Retinal pigment epithelial cell (primary cell): ENCODE measurements at regions not wholly inside any gene's neighbourhood (a gene's known extent, or its start where the extent isn't known, plus 50 kb on each side); places are given as distances from the start of the nearest gene placed in this dataset.

Experiments
- DNase-seq: peaks from one replicate; pipeline ENCODE4 v3.0.0-alpha.2; 2010; ENCODE audit warnings: low read depth
- H3K4me3 ChIP-seq: 2 replicates; pipeline ENCODE4 v1.5.1; 2011; ENCODE audit warnings: mild to moderate bottlenecking, low read length, control low read depth, moderate library complexity
- CTCF ChIP-seq: conservative IDR thresholded peaks from 2 replicates; pipeline ENCODE4 v1.5.1; 2011; ENCODE audit warnings: low read depth, low read length, control low read depth, inconsistent platforms

- DNase-seq = no peak
- no peak for TF ChIP-seq CTCF
- H3K4me3 ChIP-seq = no peak overlapping the region
These were observed 137.1 kb upstream of the E2F8 start for GRCh38 chr11:19377881-19378280.

GRCh38 chr11:19375440-19375839 is 134.7 kb upstream of the E2F8 start:
- no peak for TF ChIP-seq CTCF
- DNase-seq = no peak
- no peak overlapping the region for H3K4me3 ChIP-seq

GRCh38 chr11:19374151-19374569 is 133.4 kb upstream of the E2F8 start:
- no peak for TF ChIP-seq CTCF
- DNase-seq = no peak
- no peak overlapping the region for H3K4me3 ChIP-seq

- no peak for TF ChIP-seq CTCF
- no peak for DNase-seq
These were observed 131.6 kb upstream of the E2F8 start for GRCh38 chr11:19372381-19372780.

GRCh38 chr11:19370100-19370861 is 129.5 kb upstream of the E2F8 start:
- no peak for DNase-seq
- no peak for TF ChIP-seq CTCF
- H3K4me3 ChIP-seq = no peak overlapping the region

More at GRCh38 chr11:19372381-19372780, 131.6 kb upstream of the E2F8 start:
- H3K4me3 ChIP-seq = no peak overlapping the region

- H3K4me3 ChIP-seq = no peak overlapping the region
- no peak for DNase-seq
- no peak for TF ChIP-seq CTCF
These were observed 128.1 kb upstream of the E2F8 start for GRCh38 chr11:19368726-19369375.

- no peak overlapping the region for H3K4me3 ChIP-seq
- no peak for DNase-seq
- TF ChIP-seq CTCF = no peak
These were observed 126.4 kb upstream of the E2F8 start for GRCh38 chr11:19366992-19367709.
